ENCODE measurements at regions not wholly inside any gene's neighbourhood (a gene's known extent, or its start where the extent isn't known, plus 50 kb on each side); places are given as distances from the start of the nearest gene placed in this dataset.

- TF ChIP-seq CHD2 (IDR thresholded peaks at IDR 0.05; ENCODE audit: borderline replicate concordance, low read depth, low read length): no peak
- TF ChIP-seq, protein P1, sequence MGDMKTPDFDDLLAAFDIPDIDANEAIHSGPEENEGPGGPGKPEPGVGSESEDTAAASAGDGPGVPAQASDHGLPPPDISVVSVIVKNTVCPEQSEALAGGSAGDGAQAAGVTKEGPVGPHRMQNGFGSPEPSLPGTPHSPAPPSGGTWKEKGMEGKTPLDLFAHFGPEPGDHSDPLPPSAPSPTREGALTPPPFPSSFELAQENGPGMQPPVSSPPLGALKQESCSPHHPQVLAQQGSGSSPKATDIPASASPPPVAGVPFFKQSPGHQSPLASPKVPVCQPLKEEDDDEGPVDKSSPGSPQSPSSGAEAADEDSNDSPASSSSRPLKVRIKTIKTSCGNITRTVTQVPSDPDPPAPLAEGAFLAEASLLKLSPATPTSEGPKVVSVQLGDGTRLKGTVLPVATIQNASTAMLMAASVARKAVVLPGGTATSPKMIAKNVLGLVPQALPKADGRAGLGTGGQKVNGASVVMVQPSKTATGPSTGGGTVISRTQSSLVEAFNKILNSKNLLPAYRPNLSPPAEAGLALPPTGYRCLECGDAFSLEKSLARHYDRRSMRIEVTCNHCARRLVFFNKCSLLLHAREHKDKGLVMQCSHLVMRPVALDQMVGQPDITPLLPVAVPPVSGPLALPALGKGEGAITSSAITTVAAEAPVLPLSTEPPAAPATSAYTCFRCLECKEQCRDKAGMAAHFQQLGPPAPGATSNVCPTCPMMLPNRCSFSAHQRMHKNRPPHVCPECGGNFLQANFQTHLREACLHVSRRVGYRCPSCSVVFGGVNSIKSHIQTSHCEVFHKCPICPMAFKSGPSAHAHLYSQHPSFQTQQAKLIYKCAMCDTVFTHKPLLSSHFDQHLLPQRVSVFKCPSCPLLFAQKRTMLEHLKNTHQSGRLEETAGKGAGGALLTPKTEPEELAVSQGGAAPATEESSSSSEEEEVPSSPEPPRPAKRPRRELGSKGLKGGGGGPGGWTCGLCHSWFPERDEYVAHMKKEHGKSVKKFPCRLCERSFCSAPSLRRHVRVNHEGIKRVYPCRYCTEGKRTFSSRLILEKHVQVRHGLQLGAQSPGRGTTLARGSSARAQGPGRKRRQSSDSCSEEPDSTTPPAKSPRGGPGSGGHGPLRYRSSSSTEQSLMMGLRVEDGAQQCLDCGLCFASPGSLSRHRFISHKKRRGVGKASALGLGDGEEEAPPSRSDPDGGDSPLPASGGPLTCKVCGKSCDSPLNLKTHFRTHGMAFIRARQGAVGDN (IDR thresholded peaks at IDR 0.05): no peak
- no peak for TF ChIP-seq ZZZ3 (IDR thresholded peaks at IDR 0.05; ENCODE audit: control insufficient read depth, insufficient read length, low read depth)
- no peak for TF ChIP-seq WRNIP1 (IDR thresholded peaks at IDR 0.05; ENCODE audit: borderline replicate concordance, low read depth, low read length)
These were observed 59.4 kb upstream of the E2F7 start (continued) for GRCh38 chr12:77124767-77125166.

DNA sequence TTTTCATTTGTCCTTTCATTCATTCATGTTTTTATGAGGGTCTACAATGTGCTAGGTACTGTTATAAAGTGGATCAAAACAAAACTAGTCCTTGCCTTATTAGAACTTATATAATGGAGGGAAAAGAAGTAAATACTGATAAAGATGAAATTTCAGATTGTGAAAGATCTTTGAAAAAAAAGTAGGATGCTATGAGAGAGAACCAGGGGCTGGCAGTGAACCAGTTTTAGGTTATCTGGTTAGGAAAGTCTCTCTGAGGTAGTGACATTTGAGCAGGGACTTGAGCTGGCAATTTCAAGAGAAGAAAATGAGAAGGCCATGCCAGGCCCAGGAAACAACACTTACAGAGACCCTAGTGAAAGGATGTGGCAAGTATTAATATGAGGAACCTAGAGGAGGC lies 57.3 kb upstream of the E2F7 start:
- POLR2A ChIA-PET: no interaction called here
- RAD21 ChIA-PET (ENCODE audit: unreplicated experiment): no interaction called here
- Histone ChIP-seq H3K27ac (ENCODE audit: control insufficient read depth, insufficient read depth) (no peak overlapping the region), H3K4me1 (ENCODE audit: control insufficient read depth, insufficient read depth, low read length) (no peaks in the 10 kb centered on the region), H3K79me2 (ENCODE audit: control insufficient read depth, insufficient read depth, low read length) (no peaks in the 10 kb centered on the region), H2AFZ (ENCODE audit: control insufficient read depth, low read depth, low read length) (no peak overlapping the region), H3K36me3 (ENCODE audit: control insufficient read depth in 2 of 2, insufficient read depth in 2 of 2, low read length in 1 of 2) (no peaks in the 10 kb centered on the region), H3K27me3 (replicated peaks in 1 of 2; ENCODE audit: control insufficient read depth in 2 of 2, insufficient read depth in 2 of 2, low read length in 1 of 2) (no peaks in the 10 kb centered on the region; a peak in 1 of 4 replicates), H3K4me3 (no peak overlapping the region), H3K9ac (ENCODE audit: control insufficient read depth, insufficient read depth, low read length) (no peak overlapping the region), H4K20me1 (ENCODE audit: control insufficient read depth, insufficient read depth) (no peaks in the 10 kb centered on the region), H3K9me3 (replicated peaks; ENCODE audit: control insufficient read depth, insufficient read depth, low read length) (no peaks in the 10 kb centered on the region), H3K4me2 (ENCODE audit: control insufficient read depth, insufficient read depth) (no peak overlapping the region)
- FAIRE-seq (no peak), DNase-seq (ENCODE audit: low read depth, low spot score) (no peak), ATAC-seq (no peak)
- CTCF ChIA-PET: interaction anchor here (1.0 kb wide), 1 partner anchor 72 kb away, joined by 3 read pairs; no protein-coding TSS in a partner anchor
- SMC1A ChIA-PET (ENCODE audit: uncharacterized antibody, unreplicated experiment): no interaction called here
- in situ Hi-C loops (cut with MboI): no loop called here
- no TSS peak for BruUV-seq (replicated peaks)
- intact Hi-C loops (cut with micrococcal nuclease; ENCODE audit: unreplicated experiment): no loop called here
- TF ChIP-seq CREB1 (IDR thresholded peaks at IDR 0.05; ENCODE audit: low read depth) (no peak), BCLAF1 (IDR thresholded peaks at IDR 0.05) (no peak), TCF12 (IDR thresholded peaks at IDR 0.05; ENCODE audit: low read depth, low read length) (no peak), DPF2 (IDR thresholded peaks at IDR 0.05) (no peak), MEF2A (IDR thresholded peaks at IDR 0.05; ENCODE audit: insufficient read depth, low read depth, low read length) (no peak), ATF3 (IDR thresholded peaks at IDR 0.05; ENCODE audit: borderline replicate concordance, extremely low read depth, low read depth, low read length) (no peak)
- TF ChIP-seq, protein P2, sequence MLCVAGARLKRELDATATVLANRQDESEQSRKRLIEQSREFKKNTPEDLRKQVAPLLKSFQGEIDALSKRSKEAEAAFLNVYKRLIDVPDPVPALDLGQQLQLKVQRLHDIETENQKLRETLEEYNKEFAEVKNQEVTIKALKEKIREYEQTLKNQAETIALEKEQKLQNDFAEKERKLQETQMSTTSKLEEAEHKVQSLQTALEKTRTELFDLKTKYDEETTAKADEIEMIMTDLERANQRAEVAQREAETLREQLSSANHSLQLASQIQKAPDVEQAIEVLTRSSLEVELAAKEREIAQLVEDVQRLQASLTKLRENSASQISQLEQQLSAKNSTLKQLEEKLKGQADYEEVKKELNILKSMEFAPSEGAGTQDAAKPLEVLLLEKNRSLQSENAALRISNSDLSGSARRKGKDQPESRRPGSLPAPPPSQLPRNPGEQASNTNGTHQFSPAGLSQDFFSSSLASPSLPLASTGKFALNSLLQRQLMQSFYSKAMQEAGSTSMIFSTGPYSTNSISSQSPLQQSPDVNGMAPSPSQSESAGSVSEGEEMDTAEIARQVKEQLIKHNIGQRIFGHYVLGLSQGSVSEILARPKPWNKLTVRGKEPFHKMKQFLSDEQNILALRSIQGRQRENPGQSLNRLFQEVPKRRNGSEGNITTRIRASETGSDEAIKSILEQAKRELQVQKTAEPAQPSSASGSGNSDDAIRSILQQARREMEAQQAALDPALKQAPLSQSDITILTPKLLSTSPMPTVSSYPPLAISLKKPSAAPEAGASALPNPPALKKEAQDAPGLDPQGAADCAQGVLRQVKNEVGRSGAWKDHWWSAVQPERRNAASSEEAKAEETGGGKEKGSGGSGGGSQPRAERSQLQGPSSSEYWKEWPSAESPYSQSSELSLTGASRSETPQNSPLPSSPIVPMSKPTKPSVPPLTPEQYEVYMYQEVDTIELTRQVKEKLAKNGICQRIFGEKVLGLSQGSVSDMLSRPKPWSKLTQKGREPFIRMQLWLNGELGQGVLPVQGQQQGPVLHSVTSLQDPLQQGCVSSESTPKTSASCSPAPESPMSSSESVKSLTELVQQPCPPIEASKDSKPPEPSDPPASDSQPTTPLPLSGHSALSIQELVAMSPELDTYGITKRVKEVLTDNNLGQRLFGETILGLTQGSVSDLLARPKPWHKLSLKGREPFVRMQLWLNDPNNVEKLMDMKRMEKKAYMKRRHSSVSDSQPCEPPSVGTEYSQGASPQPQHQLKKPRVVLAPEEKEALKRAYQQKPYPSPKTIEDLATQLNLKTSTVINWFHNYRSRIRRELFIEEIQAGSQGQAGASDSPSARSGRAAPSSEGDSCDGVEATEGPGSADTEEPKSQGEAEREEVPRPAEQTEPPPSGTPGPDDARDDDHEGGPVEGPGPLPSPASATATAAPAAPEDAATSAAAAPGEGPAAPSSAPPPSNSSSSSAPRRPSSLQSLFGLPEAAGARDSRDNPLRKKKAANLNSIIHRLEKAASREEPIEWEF (IDR thresholded peaks at IDR 0.05; ENCODE audit: insufficient replicate concordance, low read depth, low read length): no peak

Measured in GM12878 (cell line).